ENCODE measurements at regions not wholly inside any gene's neighbourhood (a gene's known extent, or its start where the extent isn't known, plus 50 kb on each side); places are given as distances from the start of the nearest gene placed in this dataset.

DNA sequence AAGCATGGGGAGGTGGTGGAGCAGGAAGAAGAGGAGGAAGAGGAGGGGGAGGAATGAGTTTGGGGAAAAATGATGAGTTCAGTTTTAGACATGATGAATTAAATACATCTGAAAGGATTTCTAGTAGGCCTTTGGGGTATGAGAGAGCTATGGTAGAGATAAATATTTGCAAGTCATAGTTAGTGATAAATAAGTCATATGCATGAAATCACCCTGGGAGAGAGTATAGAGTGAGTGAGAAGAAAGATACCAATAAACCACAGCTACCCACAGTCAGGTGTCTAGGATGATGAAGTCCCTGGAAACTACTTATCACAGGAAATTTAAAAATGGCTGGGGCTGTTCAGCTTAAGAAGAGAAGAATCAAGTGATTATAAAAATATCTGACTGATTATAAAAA, 240.5 kb downstream of the RDH14 start:
- Histone ChIP-seq H2BK20ac (ENCODE audit: low read depth, low read length, poor library complexity, severe bottlenecking) (no peak overlapping the region), H2AFZ (ENCODE audit: low read length) (no peak overlapping the region), H3K4me1 (ENCODE audit: insufficient read depth, low read length) (no peaks in the 10 kb centered on the region), H3K4ac (ENCODE audit: low read depth, low read length) (no peak overlapping the region), H3K18ac (ENCODE audit: insufficient read length, low read depth, low read length) (no peak overlapping the region), H2BK120ac (ENCODE audit: low read depth, low read length, poor library complexity, severe bottlenecking) (no peak overlapping the region), H2BK5ac (ENCODE audit: insufficient read length, low read length) (no peak overlapping the region), H3T11ph (ENCODE audit: low read length) (no peak overlapping the region), H3K23ac (ENCODE audit: insufficient read length, low read depth, low read length) (no peak overlapping the region), H2BK12ac (ENCODE audit: insufficient read length, low read depth, low read length) (no peak overlapping the region), H3K4me2 (ENCODE audit: insufficient read depth, insufficient read length, low read length) (no peak overlapping the region), H4K20me1 (ENCODE audit: control insufficient read depth, insufficient read depth, insufficient read length) (no peaks in the 10 kb centered on the region), H3K9me3 (ENCODE audit: control insufficient read depth, low read depth, low read length) (no peaks in the 10 kb centered on the region), H2AK5ac (ENCODE audit: insufficient read length, low read length) (no peak overlapping the region), H3K23me2 (ENCODE audit: insufficient read length, low read depth, low read length, poor library complexity, severe bottlenecking) (no peaks in the 10 kb centered on the region), H3K14ac (ENCODE audit: insufficient read depth, low read length) (no peak overlapping the region), H4K8ac (replicated peaks; ENCODE audit: insufficient read length, low read depth, low read length) (no peak overlapping the region), H3K56ac (ENCODE audit: insufficient read length, low read depth, low read length) (no peak overlapping the region), H3K27ac (ENCODE audit: insufficient read length, low read depth, low read length) (no peak overlapping the region), H3K79me2 (ENCODE audit: insufficient read depth, low read length) (no peaks in the 10 kb centered on the region), H4K91ac (ENCODE audit: insufficient read length, low read depth, low read length) (no peak overlapping the region), H4K5ac (ENCODE audit: insufficient read length, low read depth, low read length) (no peak overlapping the region), H3K79me1 (ENCODE audit: insufficient read depth, low read depth, low read length, poor library complexity, severe bottlenecking) (no peaks in the 10 kb centered on the region), H2BK15ac (ENCODE audit: low read depth, low read length) (no peak overlapping the region), H3K27me3 (ENCODE audit: insufficient read depth, low read length) (no peaks in the 10 kb centered on the region), H3K9ac (ENCODE audit: extremely low read depth, insufficient read length, low read length) (no peak overlapping the region)
- TF ChIP-seq, protein P1, sequence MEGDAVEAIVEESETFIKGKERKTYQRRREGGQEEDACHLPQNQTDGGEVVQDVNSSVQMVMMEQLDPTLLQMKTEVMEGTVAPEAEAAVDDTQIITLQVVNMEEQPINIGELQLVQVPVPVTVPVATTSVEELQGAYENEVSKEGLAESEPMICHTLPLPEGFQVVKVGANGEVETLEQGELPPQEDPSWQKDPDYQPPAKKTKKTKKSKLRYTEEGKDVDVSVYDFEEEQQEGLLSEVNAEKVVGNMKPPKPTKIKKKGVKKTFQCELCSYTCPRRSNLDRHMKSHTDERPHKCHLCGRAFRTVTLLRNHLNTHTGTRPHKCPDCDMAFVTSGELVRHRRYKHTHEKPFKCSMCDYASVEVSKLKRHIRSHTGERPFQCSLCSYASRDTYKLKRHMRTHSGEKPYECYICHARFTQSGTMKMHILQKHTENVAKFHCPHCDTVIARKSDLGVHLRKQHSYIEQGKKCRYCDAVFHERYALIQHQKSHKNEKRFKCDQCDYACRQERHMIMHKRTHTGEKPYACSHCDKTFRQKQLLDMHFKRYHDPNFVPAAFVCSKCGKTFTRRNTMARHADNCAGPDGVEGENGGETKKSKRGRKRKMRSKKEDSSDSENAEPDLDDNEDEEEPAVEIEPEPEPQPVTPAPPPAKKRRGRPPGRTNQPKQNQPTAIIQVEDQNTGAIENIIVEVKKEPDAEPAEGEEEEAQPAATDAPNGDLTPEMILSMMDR (conservative IDR thresholded peaks at IDR 0.05): no peak
- Mint-ChIP-seq H3K27me3 (ENCODE audit: low read depth) (peaks cover 2% of the 10 kb centered on the region; the same call in 1 of the 2 replicates), H3K36me3 (ENCODE audit: insufficient read depth in 1 of 3, low read depth in 3 of 3) (no peaks in the 10 kb centered on the region), H3K27ac (no peak overlapping the region), H3K4me1 (no peaks in the 10 kb centered on the region), H3K9me3 (no peaks in the 10 kb centered on the region), H3K4me3 (no peak overlapping the region)
- DNase-seq: no peak
